ENCODE measurements at regions not wholly inside any gene's neighbourhood (a gene's known extent, or its start where the extent isn't known, plus 50 kb on each side); places are given as distances from the start of the nearest gene placed in this dataset.

- no TSS peak for BruUV-seq (replicated peaks)
These were observed 75.0 kb upstream of the BZW1 start for GRCh38 chr2:200736646-200737274.

More at GRCh38 chr2:200736646-200737274, 75.0 kb upstream of the BZW1 start:
- intact Hi-C loops (cut with micrococcal nuclease) (loop anchor here (10.0 kb wide), 1 partner anchor 252 kb away; no protein-coding TSS in a partner anchor), dilution Hi-C loops (cut with MboI; ENCODE audit: extremely low pct_ligation_motif_present, low sequenced_read_pairs) (no loop called here)
- no peaks in the 10 kb centered on the region for H3K79me2 ChIP-seq (ENCODE audit: control insufficient read depth, insufficient read depth, low read length)
- no peak overlapping the region for H3K4me2 ChIP-seq (ENCODE audit: insufficient read depth, low read length)
- H2AFZ ChIP-seq (ENCODE audit: low read depth, low read length): no peak overlapping the region
- no peaks in the 10 kb centered on the region for H3K36me3 ChIP-seq (ENCODE audit: control insufficient read depth in 2 of 2, extremely low read depth in 1 of 2, insufficient read depth in 2 of 2, low read length in 2 of 2)
- CTCF ChIA-PET: interaction anchor here (0.8 to 5.6 kb wide), 14 partner anchors 9 to 762 kb away, joined by 3 to 99 read pairs (median 6); partner anchors contain the start of gene BZW1
- no peaks in the 10 kb centered on the region for H3K27me3 ChIP-seq (ENCODE audit: control insufficient read depth in 2 of 2, insufficient read depth in 2 of 2, low read length in 2 of 2)
- peaks cover under 1% of the 10 kb centered on the region for H3K4me1 ChIP-seq (ENCODE audit: control insufficient read depth, extremely low read depth, insufficient read depth, low read length)
- TF ChIP-seq EZH2 (IDR thresholded peaks at IDR 0.05; ENCODE audit: borderline replicate concordance, low read depth, low read length, severe bottlenecking): no peak
- no peak for TF ChIP-seq JUN (IDR thresholded peaks at IDR 0.05; ENCODE audit: borderline replicate concordance, insufficient read depth, insufficient read length, low read depth)
- TF ChIP-seq POLR2A (IDR thresholded peaks at IDR 0.05; ENCODE audit: low read depth, low read length): no peak
- TF ChIP-seq MYC (IDR thresholded peaks at IDR 0.05; ENCODE audit: low read depth, low read length): no peak
- no peak for TF ChIP-seq CTCF (IDR thresholded peaks at IDR 0.05; ENCODE audit: extremely low read depth in 1 of 2, insufficient read depth in 1 of 2, low read depth in 1 of 2, low read length in 2 of 2)
- TF ChIP-seq GATA2 (IDR thresholded peaks at IDR 0.05; ENCODE audit: insufficient read depth, insufficient read length, low read depth, low read length): no peak
- no peak for TF ChIP-seq FOS (IDR thresholded peaks at IDR 0.05; ENCODE audit: borderline replicate concordance, insufficient read depth, low read length)
- TF ChIP-seq MAX (IDR thresholded peaks at IDR 0.05; ENCODE audit: insufficient read depth, insufficient read length): no peak
- TF ChIP-seq POLR2AphosphoS5 (IDR thresholded peaks at IDR 0.05; ENCODE audit: insufficient read depth, low read depth, low read length): no peak
- no peaks in the 10 kb centered on the region for H3K9me3 ChIP-seq (replicated peaks; ENCODE audit: control insufficient read depth, insufficient read depth, low read length)
- no peak overlapping the region for H3K4me3 ChIP-seq (replicated peaks in 1 of 3; ENCODE audit: insufficient read depth in 1 of 3, low read depth in 1 of 3, low read length in 3 of 3)
- H3K27ac ChIP-seq (ENCODE audit: insufficient read depth, low read depth, low read length): no peak overlapping the region
- DNase-seq (ENCODE audit: low read depth, low spot score) (no peak), FAIRE-seq (no peak)
- H3K9me1 ChIP-seq (replicated peaks; ENCODE audit: control insufficient read depth, extremely low read depth, insufficient read depth, low read length): no peaks in the 10 kb centered on the region
- POLR2A ChIA-PET: interaction anchor here (0.6 kb wide), 1 partner anchor 543 kb away, joined by 3 read pairs; no protein-coding TSS in a partner anchor
- H3K9ac ChIP-seq (replicated peaks; ENCODE audit: extremely low read depth, insufficient read depth, low read length): no peak overlapping the region
- H4K20me1 ChIP-seq (replicated peaks; ENCODE audit: control insufficient read depth, extremely low read depth, insufficient read depth, low read length): no peaks in the 10 kb centered on the region

Measured in endothelial cell of umbilical vein (primary cell).